Astrocyte (in vitro differentiated cells and primary cell): ENCODE measurements at regions not wholly inside any gene's neighbourhood (a gene's known extent, or its start where the extent isn't known, plus 50 kb on each side); places are given as distances from the start of the nearest gene placed in this dataset.
"Not testable (repeated sequence)": the region's sequence is repeated elsewhere in the genome, so short reads cannot be mapped to it uniquely, and the experiment has no call there.

Source experiments
- EZH2 ChIP-seq: IDR thresholded peaks from 2 replicates; pipeline ENCODE4 v1.6.1; 2012; ENCODE audit warnings: mild to moderate bottlenecking, low read length, inconsistent platforms; ENCODE audit not compliant: insufficient read depth
- TF ChIP-seq, protein P1 (sequence below): IDR thresholded peaks from 2 replicates; pipeline ENCODE4 v1.5.1; 2011; ENCODE audit warnings: low read depth, mild to moderate bottlenecking, inconsistent platforms, low read length, moderate library complexity; ENCODE audit not compliant: insufficient read depth

- TF ChIP-seq EZH2: not testable (repeated sequence)
- TF ChIP-seq, protein P1, sequence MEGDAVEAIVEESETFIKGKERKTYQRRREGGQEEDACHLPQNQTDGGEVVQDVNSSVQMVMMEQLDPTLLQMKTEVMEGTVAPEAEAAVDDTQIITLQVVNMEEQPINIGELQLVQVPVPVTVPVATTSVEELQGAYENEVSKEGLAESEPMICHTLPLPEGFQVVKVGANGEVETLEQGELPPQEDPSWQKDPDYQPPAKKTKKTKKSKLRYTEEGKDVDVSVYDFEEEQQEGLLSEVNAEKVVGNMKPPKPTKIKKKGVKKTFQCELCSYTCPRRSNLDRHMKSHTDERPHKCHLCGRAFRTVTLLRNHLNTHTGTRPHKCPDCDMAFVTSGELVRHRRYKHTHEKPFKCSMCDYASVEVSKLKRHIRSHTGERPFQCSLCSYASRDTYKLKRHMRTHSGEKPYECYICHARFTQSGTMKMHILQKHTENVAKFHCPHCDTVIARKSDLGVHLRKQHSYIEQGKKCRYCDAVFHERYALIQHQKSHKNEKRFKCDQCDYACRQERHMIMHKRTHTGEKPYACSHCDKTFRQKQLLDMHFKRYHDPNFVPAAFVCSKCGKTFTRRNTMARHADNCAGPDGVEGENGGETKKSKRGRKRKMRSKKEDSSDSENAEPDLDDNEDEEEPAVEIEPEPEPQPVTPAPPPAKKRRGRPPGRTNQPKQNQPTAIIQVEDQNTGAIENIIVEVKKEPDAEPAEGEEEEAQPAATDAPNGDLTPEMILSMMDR: not testable (repeated sequence)
These were observed 53.5 kb upstream of the SEC22B start for GRCh38 chr1:120229835-120230234.
